SK-N-SH (cell line): ENCODE measurements at regions not wholly inside any gene's neighbourhood (a gene's known extent, or its start where the extent isn't known, plus 50 kb on each side); places are given as distances from the start of the nearest gene placed in this dataset.

Experiments used
- CTCF ChIA-PET: fragments of 300-600, 350-600 bp; formaldehyde crosslinking; extraction: SDS; loops from one replicate; lab custom pipeline; 2021; lab: Yijun Ruan, JAX
- POLR2A ChIA-PET: fragments of 350-600 bp; sonication (Branson Sonifier 250); formaldehyde crosslinking; extraction: SDS; loops from one replicate; lab custom pipeline; 2020; ENCODE audit warnings: antibody characterized with exemption, inconsistent platforms; lab: Yijun Ruan, JAX
- DNase-seq: peaks from one replicate; pipeline ENCODE4 v3.0.0; 2012
- H2AFZ ChIP-seq: fragments of 200-600 bp; sonication (generic); 2 replicates; pipeline ENCODE4 v1.8.1; 2016; ENCODE audit warnings: antibody characterized with exemption, mild to moderate bottlenecking, low read depth
- H3F3A ChIP-seq: fragments of 200-600 bp; sonication (generic); replicated peaks from 2 replicates; pipeline ENCODE3; 2016; ENCODE audit warnings: antibody characterized with exemption, mild to moderate bottlenecking; ENCODE audit not compliant: insufficient read depth
- H3K27ac ChIP-seq, 2 experiments: fragments of 200-500 bp in 1 of 2; fragments of 200-600 bp in 1 of 2; sonication (Bioruptor generic) in 1 of 2; sonication (generic), shearing (Covaris generic) in 1 of 2; 2 replicates each; pipeline versions ENCODE4 v1.5.1 to v1.6.1; 2014 to 2016; ENCODE audit warnings: low read depth in 2 of 2, inconsistent platforms in 1 of 2, low read length in 1 of 2, mild to moderate bottlenecking in 1 of 2, mixed read lengths in 1 of 2
- H3K27me3 ChIP-seq: fragments of 200-600 bp; sonication (generic), shearing (Covaris generic); 2 replicates; pipeline ENCODE4 v1.6.1; 2016; ENCODE audit warnings: mixed run types; ENCODE audit not compliant: insufficient read depth
- H3K36me3 ChIP-seq, 2 experiments: fragments of 200-500 bp in 1 of 2; fragments of 200-600 bp in 1 of 2; sonication (Bioruptor generic) in 1 of 2; sonication (generic) in 1 of 2; replicated peaks in 1 of 2; 2 replicates each; pipeline versions ENCODE3 to v1.5.1; 2014 to 2016; ENCODE audit warnings: low read length in 1 of 2, mild to moderate bottlenecking in 1 of 2; ENCODE audit not compliant: insufficient read depth in 2 of 2, control insufficient read depth in 1 of 2
- H3K4me1 ChIP-seq, 2 experiments: fragments of 200-500 bp in 1 of 2; fragments of 200-600 bp in 1 of 2; sonication (Bioruptor generic) in 1 of 2; sonication (generic), shearing (Covaris generic) in 1 of 2; 2 replicates each; pipeline versions ENCODE4 v1.5.1 to v1.6.1; 2014 to 2016; ENCODE audit warnings: low read depth in 1 of 2, low read length in 1 of 2, mixed run types in 1 of 2; ENCODE audit not compliant: insufficient read depth in 2 of 2, control insufficient read depth in 1 of 2
- H3K4me2 ChIP-seq: fragments of 200-600 bp; sonication (generic), shearing (Covaris generic); 2 replicates; pipeline ENCODE4 v1.6.1; 2017; ENCODE audit warnings: mixed run types
- H3K4me3 ChIP-seq, 2 experiments: fragments of 200-500 bp in 1 of 2; fragments of 200-600 bp in 1 of 2; sonication (Bioruptor generic) in 1 of 2; sonication (generic), shearing (Covaris generic) in 1 of 2; 2 replicates each; pipeline versions ENCODE4 v1.5.1 to v1.8.1; 2014 to 2016; ENCODE audit warnings: low read depth in 2 of 2, inconsistent platforms in 1 of 2, low read length in 1 of 2, mild to moderate bottlenecking in 1 of 2, mixed read lengths in 1 of 2, moderate library complexity in 1 of 2
- H3K79me2 ChIP-seq: fragments of 200-600 bp; sonication (generic); 2 replicates; pipeline ENCODE4 v1.8.1; 2017; ENCODE audit warnings: mild to moderate bottlenecking; ENCODE audit not compliant: insufficient read depth
- H3K9ac ChIP-seq: fragments of 200-600 bp; sonication (generic); 2 replicates; pipeline ENCODE4 v1.6.1; 2017; ENCODE audit warnings: mixed run types
- H3K9me2 ChIP-seq: fragments of 200-600 bp; sonication (generic); 2 replicates; pipeline ENCODE4 v1.6.1; 2017; ENCODE audit warnings: mixed run types
- H3K9me3 ChIP-seq: fragments of 200-600 bp; sonication (generic); 2 replicates; pipeline ENCODE4 v1.6.1; 2017; ENCODE audit warnings: mixed run types, mild to moderate bottlenecking, moderate library complexity
- H4K20me1 ChIP-seq: fragments of 200-600 bp; sonication (generic); 2 replicates; pipeline ENCODE4 v1.6.1; 2017; ENCODE audit warnings: mild to moderate bottlenecking, mixed run types; ENCODE audit not compliant: insufficient read depth
- CHD2 ChIP-seq: fragments of 150-350 bp; IDR thresholded peaks from 2 replicates; pipeline ENCODE4 v1.6.1; 2018; ENCODE audit warnings: low read length; ENCODE audit not compliant: partially characterized antibody
- CTCF ChIP-seq: fragments of 200-600 bp; sonication (generic); IDR thresholded peaks from 2 replicates; pipeline ENCODE4 v1.6.1; 2017; ENCODE audit warnings: antibody characterized with exemption, mild to moderate bottlenecking, moderate library complexity
- EP300 ChIP-seq, 2 experiments: IDR thresholded peaks; 2 replicates each; pipeline versions ENCODE4 v1.4.0 to v1.6.1; 2012; ENCODE audit warnings: borderline replicate concordance in 1 of 2, low read depth in 1 of 2, low read length in 1 of 2
- FOSL2 ChIP-seq: IDR thresholded peaks from 2 replicates; pipeline ENCODE4 v1.4.0; 2012; ENCODE audit warnings: low read depth, mild to moderate bottlenecking, moderate library complexity, borderline replicate concordance
- GABPA ChIP-seq: IDR thresholded peaks from 2 replicates; pipeline ENCODE4 v1.4.0; 2012; ENCODE audit warnings: low read depth, mild to moderate bottlenecking
- GATA2 ChIP-seq: sonication (generic); formaldehyde crosslinking; IDR thresholded peaks from 2 replicates; pipeline ENCODE4 v1.5.0; 2020; ENCODE audit warnings: mild to moderate bottlenecking, missing genetic modification reagents
- IRF3 ChIP-seq: fragments of 150-350 bp; IDR thresholded peaks from 2 replicates; pipeline ENCODE4 v1.6.1; 2016; ENCODE audit warnings: mild to moderate bottlenecking, low read depth, low read length
- MAX ChIP-seq: IDR thresholded peaks from 2 replicates; pipeline ENCODE4 v1.4.0; 2012; ENCODE audit warnings: low read depth
- MEF2A ChIP-seq: IDR thresholded peaks from 2 replicates; pipeline ENCODE4 v1.4.0; 2012; ENCODE audit warnings: low read depth, borderline replicate concordance
- MXI1 ChIP-seq: IDR thresholded peaks from 2 replicates; pipeline ENCODE4 v1.6.1; 2012; ENCODE audit warnings: mild to moderate bottlenecking, low read depth, low read length, improper control_type of control experiment
- RAD21 ChIP-seq: IDR thresholded peaks from 2 replicates; pipeline ENCODE4 v1.6.1; 2012; ENCODE audit warnings: mild to moderate bottlenecking, low read length
- RFX5 ChIP-seq: IDR thresholded peaks from 2 replicates; pipeline ENCODE4 v1.6.1; 2012; ENCODE audit warnings: mild to moderate bottlenecking, improper control_type of control experiment, low read length
- RXRA ChIP-seq: IDR thresholded peaks from 2 replicates; pipeline ENCODE4 v1.4.0; 2012; ENCODE audit warnings: low read depth, mild to moderate bottlenecking, borderline replicate concordance
- TAF1 ChIP-seq: IDR thresholded peaks from 2 replicates; pipeline ENCODE4 v1.6.1; 2012; ENCODE audit warnings: low read depth, mild to moderate bottlenecking, low read length, moderate library complexity, borderline replicate concordance
- TCF12 ChIP-seq: IDR thresholded peaks from 2 replicates; pipeline ENCODE4 v1.4.0; 2012
- USF1 ChIP-seq: IDR thresholded peaks from 2 replicates; pipeline ENCODE4 v1.4.0; 2012; ENCODE audit warnings: low read depth, borderline replicate concordance
- USF2 ChIP-seq: fragments of 150-350 bp; IDR thresholded peaks from 2 replicates; pipeline ENCODE4 v1.6.1; 2017; ENCODE audit warnings: antibody characterized with exemption, low read length, low read depth, borderline replicate concordance
- YY1 ChIP-seq: IDR thresholded peaks from 2 replicates; pipeline ENCODE4 v1.4.0; 2012; ENCODE audit warnings: low read depth, mild to moderate bottlenecking
- ZBTB33 ChIP-seq: IDR thresholded peaks from 2 replicates; pipeline ENCODE4 v1.4.0; 2012; ENCODE audit warnings: low read depth, borderline replicate concordance
- WGBS: methylation state at CpG from one replicate; pipeline ENCODE4 v1.1.6; 2017; ENCODE audit warnings: low lambda C conversion rate; 5-methylcytosine and 5-hydroxymethylcytosine counted together

- Histone ChIP-seq H3K4me2 (no peak overlapping the region), H3K4me1 (no peaks in the 10 kb centered on the region), H3F3A (no peaks in the 10 kb centered on the region), H4K20me1 (no peaks in the 10 kb centered on the region)
- 24% methylated on average over 5 of the region's 5 CpGs for WGBS
- no peak for DNase-seq
- CTCF ChIA-PET, result interaction anchor here (1.2 kb wide), 1 partner anchor 12 kb away, joined by 3 read pairs; no protein-coding TSS in a partner anchor
- TF ChIP-seq YY1, result no peak
- TF ChIP-seq RFX5, result no peak
- TF ChIP-seq GABPA, result no peak
- TF ChIP-seq MXI1, result no peak
- no peak for TF ChIP-seq CHD2
- no peak for TF ChIP-seq USF2
- TF ChIP-seq GATA2, result no peak
- no peak for TF ChIP-seq RXRA
- TF ChIP-seq MEF2A, result no peak
- TF ChIP-seq CTCF, result no peak
- TF ChIP-seq TCF12, result no peak
- TF ChIP-seq EP300 (IDR thresholded peaks at IDR 0.05; ENCODE audit: borderline replicate concordance in 1 of 2, low read depth in 1 of 2, low read length in 1 of 2), result no peak
- TF ChIP-seq USF1, result no peak
- no peak for TF ChIP-seq IRF3
- TF ChIP-seq TAF1, result no peak
- no peak for TF ChIP-seq MAX
- no peak for TF ChIP-seq FOSL2
- no peak for TF ChIP-seq ZBTB33
- no peak for TF ChIP-seq RAD21
- TF ChIP-seq, all 33 proteins: peak for 0
- Histone ChIP-seq H3K4me3 (no peak overlapping the region), H2AFZ (no peak overlapping the region), H3K27ac (no peak overlapping the region), H3K36me3 (no peaks in the 10 kb centered on the region), H3K9ac (no peak overlapping the region), H3K9me3 (no peaks in the 10 kb centered on the region), H3K79me2 (no peaks in the 10 kb centered on the region), H3K27me3 (no peaks in the 10 kb centered on the region), H3K9me2 (no peaks in the 10 kb centered on the region)
- POLR2A ChIA-PET, result no interaction called here
Observed at GRCh38 chr14:86050757-86051156, 520.8 kb downstream of the FLRT2 start.
